Endothelial cell of umbilical vein (primary cell): ENCODE measurements at regions not wholly inside any gene's neighbourhood (a gene's known extent, or its start where the extent isn't known, plus 50 kb on each side); places are given as distances from the start of the nearest gene placed in this dataset.

Source experiments
- EZH2 ChIP-seq: IDR thresholded peaks from 2 replicates; pipeline ENCODE4 v1.6.1; 2012; ENCODE audit warnings: borderline replicate concordance, low read depth, mild to moderate bottlenecking, moderate library complexity, low read length, inconsistent platforms; ENCODE audit not compliant: severe bottlenecking
- FOS ChIP-seq: IDR thresholded peaks from 2 replicates; pipeline ENCODE4 v1.6.1; 2011; ENCODE audit warnings: mild to moderate bottlenecking, low read length, moderate library complexity, borderline replicate concordance; ENCODE audit not compliant: insufficient read depth
- GATA2 ChIP-seq: IDR thresholded peaks from 2 replicates; pipeline ENCODE4 v1.7.0; 2011; ENCODE audit warnings: low read depth, mild to moderate bottlenecking, moderate library complexity, mixed read lengths, low read length; ENCODE audit not compliant: insufficient read length, insufficient read depth
- JUN ChIP-seq: IDR thresholded peaks from 2 replicates; pipeline ENCODE4 v1.6.1; 2011; ENCODE audit warnings: borderline replicate concordance, low read depth; ENCODE audit not compliant: insufficient read length, insufficient read depth
- MYC ChIP-seq: IDR thresholded peaks from one replicate; pipeline ENCODE4 v1.6.1; 2011; ENCODE audit warnings: mild to moderate bottlenecking, low read depth, low read length
- POLR2A ChIP-seq: IDR thresholded peaks from 2 replicates; pipeline ENCODE4 v1.6.1; 2012; ENCODE audit warnings: low read depth, mild to moderate bottlenecking, control low read depth, low read length
- POLR2AphosphoS5 ChIP-seq: IDR thresholded peaks from 2 replicates; pipeline ENCODE4 v1.6.1; 2012; ENCODE audit warnings: low read depth, mild to moderate bottlenecking, control low read depth, low read length, moderate library complexity; ENCODE audit not compliant: insufficient read depth
- TF ChIP-seq, protein P1 (sequence below), 2 donors: IDR thresholded peaks; 1 replicate in 1 of 2; 2 replicates in 1 of 2; pipeline ENCODE4 v1.5.1; 2011; ENCODE audit warnings: low read length in 2 of 2, mild to moderate bottlenecking in 2 of 2, moderate library complexity in 2 of 2, control low read depth in 1 of 2, inconsistent platforms in 1 of 2, low read depth in 1 of 2; ENCODE audit not compliant: insufficient read depth in 1 of 2; ENCODE audit errors: extremely low read depth in 1 of 2
- TF ChIP-seq, protein P2 (sequence below): IDR thresholded peaks from 2 replicates; pipeline ENCODE4 v1.6.1; 2011; ENCODE audit not compliant: insufficient read depth, insufficient read length

DNA sequence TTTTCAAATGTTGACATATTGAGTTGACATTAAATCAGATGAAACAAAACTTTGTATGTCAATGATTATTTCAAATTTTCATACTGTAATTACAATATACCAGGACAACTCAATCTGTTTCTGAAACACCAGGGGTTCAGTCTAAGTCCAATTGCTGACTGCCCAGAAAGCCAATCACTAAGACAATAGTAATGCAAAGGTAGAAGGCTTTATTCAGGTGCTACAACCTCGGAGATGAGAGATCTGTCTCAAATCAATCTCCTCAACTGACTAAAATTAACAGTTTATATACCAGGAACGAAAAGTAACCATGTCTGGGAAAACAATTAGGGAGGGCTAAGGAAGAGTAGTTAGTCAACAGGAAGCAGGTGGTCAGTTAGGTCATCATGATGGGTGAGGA lies 1400.4 kb downstream of the SUCLG1 start:
- TF ChIP-seq EZH2 (no peak), POLR2AphosphoS5 (no peak), POLR2A (no peak), JUN (no peak), MYC (no peak), GATA2 (no peak), FOS (no peak)
- TF ChIP-seq, protein P1, sequence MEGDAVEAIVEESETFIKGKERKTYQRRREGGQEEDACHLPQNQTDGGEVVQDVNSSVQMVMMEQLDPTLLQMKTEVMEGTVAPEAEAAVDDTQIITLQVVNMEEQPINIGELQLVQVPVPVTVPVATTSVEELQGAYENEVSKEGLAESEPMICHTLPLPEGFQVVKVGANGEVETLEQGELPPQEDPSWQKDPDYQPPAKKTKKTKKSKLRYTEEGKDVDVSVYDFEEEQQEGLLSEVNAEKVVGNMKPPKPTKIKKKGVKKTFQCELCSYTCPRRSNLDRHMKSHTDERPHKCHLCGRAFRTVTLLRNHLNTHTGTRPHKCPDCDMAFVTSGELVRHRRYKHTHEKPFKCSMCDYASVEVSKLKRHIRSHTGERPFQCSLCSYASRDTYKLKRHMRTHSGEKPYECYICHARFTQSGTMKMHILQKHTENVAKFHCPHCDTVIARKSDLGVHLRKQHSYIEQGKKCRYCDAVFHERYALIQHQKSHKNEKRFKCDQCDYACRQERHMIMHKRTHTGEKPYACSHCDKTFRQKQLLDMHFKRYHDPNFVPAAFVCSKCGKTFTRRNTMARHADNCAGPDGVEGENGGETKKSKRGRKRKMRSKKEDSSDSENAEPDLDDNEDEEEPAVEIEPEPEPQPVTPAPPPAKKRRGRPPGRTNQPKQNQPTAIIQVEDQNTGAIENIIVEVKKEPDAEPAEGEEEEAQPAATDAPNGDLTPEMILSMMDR (IDR thresholded peaks at IDR 0.05; ENCODE audit: extremely low read depth in 1 of 2, insufficient read depth in 1 of 2, low read depth in 1 of 2, low read length in 2 of 2), result no peak
- TF ChIP-seq, protein P2, sequence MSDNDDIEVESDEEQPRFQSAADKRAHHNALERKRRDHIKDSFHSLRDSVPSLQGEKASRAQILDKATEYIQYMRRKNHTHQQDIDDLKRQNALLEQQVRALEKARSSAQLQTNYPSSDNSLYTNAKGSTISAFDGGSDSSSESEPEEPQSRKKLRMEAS, result no peak
